ENCODE measurements at regions not wholly inside any gene's neighbourhood (a gene's known extent, or its start where the extent isn't known, plus 50 kb on each side); places are given as distances from the start of the nearest gene placed in this dataset.

DNA sequence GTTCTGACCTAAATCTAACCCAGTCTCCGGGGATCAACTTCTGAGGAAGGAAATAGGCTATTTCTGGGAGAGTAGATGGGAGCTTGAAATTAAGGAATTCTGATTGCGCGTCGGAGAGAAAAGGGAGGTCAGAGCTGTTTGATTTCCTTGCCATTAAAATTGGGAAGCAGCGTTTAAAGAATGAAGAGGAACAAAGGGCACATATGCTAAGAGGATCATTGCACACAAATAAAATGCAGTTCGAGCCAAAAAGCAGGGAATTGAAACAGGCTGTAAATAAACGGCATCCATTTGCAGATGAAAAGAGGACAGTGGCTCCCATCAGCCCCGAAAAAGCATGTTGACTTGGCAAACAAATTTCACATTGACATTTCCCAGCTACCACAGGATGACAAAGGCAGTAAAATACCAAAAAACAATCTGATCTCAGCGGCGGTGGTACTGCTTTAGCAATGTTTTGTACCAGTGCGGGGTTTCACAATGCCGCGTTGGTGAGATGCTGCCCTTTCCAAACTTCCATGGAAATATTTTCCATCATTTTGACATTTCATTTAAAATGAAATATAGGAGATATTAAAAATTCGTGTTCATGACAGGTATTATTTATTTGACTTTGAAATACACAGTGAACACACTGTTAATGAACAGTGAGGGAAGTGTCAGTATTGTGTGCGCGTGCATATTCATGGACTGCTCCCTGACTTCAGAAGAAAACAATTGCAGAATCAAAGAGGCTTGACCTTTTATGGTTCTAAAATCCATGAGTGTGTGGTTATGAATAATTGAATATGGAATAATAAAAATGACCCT lies 108.8 kb downstream of the SQOR start:
- DNase-seq = no peak

DNA sequence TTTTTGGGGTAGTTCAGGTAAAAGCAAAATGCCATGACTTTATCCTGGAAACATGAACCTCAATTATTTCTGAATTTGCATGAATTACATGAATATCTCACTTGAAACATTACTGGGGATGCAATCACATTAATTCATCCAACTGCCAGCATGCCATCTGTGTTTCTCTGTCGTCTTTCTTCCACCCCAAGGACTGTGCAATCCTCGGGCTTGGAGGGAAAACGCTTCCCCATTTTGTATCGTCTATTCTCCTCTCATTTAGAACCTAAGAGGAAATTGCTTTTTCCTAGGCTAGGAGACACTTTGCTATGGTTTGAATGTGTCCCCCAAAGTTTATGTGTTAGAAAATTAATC lies 109.4 kb downstream of the SQOR start:
- no peak for DNase-seq

DNA sequence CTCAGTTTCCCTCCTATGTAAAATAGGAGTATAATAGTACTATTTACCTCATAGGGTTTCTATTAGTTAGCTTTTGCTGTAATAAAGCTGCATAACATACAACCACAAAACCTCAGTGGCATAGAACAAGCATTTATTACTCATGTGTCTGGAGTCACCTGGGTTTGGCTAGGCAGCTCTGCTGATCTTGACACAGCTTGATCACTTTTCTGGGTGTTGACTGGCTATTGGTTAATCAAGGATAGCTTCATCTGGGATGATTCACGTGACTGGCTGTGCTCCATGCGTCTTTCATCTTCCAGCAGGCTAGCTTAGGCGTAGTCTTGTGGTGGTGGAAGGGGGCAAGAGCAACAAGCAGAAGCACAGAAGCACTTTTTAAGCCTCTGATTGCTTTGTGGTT lies 112.6 kb downstream of the SQOR start:
- no peak for DNase-seq

DNA sequence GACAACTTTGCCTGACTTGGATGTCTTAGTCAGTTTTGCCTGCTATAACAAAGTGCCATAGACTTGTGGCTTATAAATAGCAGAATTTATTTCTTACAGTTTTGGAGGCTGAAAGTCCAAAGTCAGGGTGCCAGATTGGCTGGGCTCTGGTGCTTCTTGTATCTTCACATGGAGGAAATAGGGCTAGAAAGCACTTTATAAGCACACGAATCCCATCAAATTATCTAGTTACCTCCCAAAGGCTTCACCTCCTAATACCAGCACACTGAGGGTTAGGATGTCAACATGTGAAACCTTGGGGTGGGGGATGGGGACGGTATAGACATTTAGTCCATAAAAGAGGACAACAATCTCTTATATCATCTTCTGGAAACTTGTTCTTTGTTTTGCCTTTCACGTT lies 116.8 kb downstream of the SQOR start:
- no peak for DNase-seq

DNA sequence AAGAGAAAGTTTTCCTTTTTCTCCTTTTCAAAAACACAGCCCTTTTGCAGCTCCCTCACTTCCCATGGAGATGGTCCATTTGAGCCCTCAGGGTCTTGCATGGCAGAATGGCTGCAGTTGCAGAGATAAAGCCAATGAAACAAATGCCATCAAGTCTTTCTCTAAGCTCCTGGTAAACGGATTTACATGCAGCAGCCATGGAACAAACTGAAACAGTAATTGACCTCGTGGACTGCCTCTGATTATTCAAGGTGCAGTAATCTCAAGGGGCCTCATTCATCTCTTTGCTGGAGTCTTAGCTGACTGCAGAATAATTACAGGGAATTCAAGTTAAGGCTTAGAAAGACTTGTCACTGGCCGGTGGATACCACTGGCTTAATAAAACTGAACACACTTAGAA lies 125.1 kb downstream of the SQOR start:
- DNase-seq = no peak

DNA sequence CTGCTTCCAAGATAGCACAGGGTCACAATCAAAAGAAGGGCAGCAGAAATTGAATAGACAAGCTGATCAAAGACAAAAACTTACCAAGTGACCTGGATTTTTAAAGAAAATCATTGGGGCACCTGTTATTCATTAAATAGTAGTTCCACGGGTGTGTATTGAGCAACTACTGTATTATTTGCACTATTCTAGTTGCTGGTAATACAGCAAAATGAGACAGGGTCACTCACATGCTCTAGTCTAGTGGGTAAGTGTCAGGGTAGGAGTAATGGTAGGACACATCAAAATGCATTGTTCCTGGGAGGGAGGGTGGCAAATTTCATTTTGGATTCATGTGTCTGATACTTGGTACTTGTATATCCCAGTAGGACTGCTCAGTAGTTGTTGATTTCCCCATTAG lies 127.9 kb downstream of the SQOR start:
- no peak for DNase-seq

DNA sequence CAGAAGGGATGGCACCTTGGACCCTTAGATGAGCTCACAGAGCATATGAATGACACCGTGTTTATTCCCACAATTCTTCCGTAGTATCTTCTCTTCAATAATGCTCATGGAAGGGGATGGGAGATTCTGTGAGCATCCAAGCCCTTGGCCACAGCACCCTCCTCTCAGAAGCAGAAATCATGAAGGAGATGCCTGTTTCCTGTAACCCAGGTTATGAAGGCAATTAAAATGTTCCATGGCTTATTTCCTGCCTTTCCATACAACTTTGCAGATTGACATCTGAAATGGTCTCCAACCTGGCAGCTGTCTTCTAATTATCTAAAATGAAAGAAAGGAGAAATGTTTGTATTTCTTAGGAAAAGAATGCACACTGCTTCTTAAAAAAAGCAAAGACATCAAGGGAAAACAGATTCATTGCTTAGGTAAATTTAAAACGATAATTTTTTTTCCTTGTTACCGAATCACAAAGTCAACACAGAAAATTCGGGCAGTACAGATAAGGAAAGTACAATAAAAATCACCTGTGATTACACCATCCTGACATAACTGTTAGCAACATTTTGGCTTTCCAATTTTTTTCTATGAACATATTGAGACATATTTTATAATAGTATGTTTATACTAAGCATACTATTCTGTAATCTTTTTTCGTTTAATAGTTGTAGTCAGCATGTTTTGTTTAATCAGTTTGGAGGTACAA lies 128.5 kb downstream of the SQOR start:
- DNase-seq = no peak

DNA sequence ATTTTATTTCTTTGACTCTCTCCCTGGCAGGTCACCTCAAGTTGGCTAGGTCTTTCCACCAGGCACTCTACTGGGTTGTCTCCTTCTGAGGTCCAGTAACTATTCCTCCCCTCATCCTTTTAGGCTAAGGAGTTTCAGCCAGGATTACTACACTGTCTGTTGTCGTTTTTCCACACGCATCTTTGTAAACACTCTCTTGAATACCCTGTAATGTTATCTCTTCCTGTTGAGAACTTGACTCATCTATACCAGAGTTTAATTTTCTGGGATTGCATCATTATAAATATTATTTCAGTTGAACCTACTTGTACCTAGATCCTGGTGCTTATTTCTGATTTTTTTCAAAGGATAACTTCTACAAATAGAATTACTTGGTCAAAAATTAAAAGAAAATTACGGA lies 138.3 kb downstream of the SQOR start:
- no peak for DNase-seq

DNA sequence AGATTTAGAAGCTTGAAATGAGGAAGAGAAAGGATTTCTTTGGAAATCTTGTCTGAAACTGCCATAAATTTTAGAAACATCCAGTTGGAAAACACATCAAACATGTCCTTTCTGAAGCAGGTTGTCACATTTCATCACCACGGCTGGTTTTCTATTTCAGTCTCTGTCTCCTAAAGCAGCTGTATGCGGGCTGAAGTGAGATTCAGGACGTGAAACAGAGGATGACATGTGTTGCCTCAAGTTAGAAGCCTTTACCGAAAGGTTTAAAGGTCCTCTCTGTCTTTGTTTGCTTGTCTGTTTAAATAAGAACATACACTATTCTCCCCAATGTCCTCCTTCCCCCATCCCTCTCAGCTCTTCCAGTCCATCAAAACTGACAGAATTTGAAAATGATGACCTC lies 141.9 kb downstream of the SQOR start:
- no peak for DNase-seq

DNA sequence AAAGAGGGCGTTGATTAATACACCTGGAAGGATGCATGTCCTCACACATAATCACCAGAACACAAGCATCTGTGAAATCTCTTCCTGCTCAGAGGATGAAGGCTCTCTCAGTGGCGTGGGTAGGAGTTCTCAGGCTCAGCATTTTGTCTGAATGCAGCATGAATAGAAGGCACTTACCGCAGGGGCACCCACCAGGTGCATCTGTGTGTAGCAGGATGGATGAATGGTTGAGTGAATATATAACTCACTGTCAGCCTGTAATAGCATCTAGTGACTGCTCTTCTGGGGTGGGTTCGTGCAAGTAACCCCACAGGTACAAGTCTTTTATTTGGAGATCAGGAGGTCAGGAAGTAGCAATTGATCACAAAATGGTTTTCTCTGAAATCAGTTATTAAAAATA lies 143.0 kb downstream of the SQOR start:
- DNase-seq = no peak

DNA sequence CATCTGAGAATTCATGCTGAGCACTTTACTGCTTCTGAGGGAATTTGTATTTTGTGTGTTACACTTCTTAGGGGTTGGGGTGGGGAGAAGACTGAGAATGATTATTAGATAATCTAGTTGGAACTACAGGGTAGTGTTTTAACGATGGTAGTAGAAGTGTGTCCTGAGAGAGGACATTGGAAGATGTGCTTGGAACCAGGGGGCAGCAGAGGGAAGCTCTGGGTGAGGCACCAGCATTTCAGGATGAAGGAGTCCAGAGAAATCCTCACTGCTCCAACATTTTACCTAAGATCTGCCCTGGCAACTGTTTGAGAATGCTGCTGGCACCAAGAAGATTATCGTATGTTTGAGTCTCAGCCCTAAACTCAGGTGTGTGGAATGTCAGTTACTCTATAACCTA lies 145.5 kb downstream of the SQOR start:
- no peak for DNase-seq

DNA sequence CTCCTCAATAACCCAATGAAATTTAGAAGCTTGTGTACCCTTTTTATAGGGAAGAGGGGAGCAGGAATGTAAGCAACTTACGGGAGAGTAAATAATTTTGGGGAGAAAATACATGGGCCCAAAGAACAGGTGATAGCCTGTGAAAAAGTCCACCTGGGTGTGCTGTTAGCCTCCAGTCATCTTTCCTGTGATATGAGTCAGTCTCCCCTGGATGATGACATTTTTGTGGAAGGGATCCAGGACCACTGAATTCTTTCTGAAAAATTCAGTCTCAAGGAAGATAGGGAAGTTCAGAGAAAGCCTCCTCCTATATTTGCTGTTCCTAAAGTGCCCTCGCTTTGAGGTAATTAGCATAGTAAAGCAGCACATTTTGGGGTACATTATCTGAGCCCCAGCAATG lies 149.8 kb downstream of the SQOR start:
- no peak for DNase-seq

DNA sequence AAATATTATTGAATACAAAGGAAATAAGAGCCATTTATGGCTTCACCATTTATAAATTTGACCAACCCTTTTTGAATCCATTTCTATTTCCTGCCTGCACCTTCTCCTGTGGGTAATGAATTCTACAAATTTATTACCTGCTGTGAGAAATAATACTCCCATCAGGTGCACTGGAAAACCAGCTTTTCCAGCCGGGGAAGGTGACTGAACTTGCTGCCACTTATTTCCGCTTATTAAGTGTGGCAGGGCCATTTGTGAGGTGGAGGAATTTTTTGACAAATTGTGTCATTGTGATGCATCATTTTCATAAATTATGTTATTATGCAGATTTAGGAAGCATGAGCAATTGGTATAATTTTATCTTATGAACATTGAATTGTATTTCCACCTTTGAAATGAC lies 151.1 kb downstream of the SQOR start:
- DNase-seq = no peak

DNA sequence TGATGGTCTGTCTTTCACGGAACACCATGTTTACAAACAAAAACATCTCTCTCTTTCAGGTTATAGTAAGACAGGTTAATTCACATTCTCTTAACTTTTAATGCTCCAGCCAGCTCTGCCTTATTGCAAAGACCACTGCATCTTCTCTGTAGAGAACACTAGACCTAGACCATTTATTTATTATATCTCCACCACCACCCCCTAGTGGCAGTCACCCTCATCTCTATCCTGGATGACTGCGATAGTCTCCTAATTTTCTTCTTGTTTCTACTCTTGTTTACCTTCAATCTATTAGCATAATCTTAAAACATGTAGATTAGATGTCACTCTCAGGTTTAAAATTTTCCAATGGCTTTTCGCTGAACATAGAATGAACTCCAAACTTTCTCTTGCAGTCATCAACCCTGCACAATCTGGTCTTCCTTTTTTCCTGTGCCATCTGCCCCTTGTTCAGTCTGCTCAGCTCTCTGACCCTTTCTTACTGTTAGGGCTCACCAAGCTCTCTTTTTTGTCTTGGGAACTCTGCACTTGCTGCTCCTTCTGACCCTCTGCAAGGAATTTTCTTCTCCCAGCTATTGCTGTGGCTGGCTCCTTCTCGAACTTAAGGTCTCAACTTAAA lies 155.6 kb downstream of the SQOR start:
- DNase-seq = peak; percentile 16

DNA sequence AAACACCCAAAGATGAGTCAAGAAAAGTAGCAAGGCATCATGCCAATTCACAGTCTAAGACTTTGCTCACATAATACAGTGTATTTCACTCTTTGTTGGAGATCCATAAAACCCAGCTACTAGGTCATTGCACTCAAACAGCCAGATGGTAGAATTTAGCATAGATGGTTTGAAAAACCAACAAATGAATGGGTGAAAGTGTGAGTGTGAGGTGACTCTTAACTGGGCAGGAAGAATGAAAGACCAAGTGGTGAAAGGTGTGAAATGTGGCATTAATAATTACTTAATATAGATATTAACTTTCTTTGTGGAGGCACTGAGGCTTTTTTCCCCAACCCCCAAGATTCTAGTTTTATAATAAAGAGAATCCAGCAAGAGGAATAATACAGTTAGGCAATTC lies 159.5 kb downstream of the SQOR start:
- DNase-seq = no peak

DNA sequence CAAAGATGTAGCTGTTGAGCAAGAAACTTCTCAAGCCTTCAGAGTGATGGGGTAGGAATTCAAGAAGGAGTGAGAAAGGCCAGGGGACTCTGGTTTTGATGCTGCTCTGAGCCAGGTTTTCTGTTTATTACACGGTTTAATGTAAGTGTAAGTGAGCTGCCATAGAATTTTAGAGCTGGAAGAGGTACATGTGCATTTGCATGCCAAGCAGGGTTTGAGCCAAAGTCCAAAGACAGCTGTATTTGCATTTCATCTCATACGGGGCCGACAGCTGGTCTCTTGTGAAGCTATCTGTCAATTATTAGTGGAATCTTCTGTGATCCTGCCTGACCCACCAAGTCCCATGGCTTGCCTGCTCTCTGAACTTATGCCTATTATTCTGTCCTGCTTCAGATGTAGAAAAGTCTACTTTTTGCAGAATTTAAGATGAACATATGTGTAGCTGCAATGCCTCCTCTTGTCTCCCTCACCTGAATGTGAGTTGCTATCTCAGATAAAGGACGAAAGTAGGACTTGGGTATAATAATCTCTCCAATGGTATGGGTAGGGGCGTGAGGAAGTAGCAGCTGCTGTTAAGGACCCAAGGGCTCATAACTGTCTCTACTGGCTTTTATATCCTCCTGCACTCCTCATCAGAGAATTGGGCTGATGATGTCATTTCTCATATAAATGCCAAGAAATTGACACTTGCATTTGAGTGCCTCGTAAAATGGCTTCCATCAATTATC lies 160.0 kb downstream of the SQOR start:
- no peak for DNase-seq

DNA sequence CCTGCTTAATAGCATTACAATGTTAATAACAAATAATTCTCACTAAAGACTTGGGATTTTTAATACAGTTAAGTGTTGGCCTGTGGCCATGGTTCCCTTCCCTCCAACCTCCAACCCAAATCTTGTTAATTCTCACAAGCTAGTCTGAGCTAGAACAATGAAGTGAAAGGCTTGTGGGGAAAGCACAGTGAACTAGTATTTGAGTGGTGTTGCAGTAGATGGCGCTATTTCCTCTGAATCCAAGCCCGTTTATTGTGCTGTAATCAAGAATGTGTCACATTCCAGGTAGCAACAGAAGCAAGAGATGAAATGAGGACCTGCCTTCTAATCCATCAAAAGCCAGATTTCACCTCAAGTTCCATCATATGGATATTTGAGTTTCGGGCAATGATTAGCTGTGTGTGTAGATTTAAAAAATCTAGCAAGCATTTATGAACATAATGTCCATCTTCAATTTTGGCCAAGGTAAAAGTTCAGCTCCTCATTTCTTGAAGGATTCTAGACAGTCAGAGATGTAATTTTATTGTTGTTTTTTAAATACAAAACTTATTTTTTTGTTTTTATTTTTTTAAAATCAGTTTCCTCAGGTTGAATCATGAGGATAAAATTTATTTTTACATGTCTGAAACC lies 160.7 kb downstream of the SQOR start:
- peak; percentile 84 for DNase-seq

DNA sequence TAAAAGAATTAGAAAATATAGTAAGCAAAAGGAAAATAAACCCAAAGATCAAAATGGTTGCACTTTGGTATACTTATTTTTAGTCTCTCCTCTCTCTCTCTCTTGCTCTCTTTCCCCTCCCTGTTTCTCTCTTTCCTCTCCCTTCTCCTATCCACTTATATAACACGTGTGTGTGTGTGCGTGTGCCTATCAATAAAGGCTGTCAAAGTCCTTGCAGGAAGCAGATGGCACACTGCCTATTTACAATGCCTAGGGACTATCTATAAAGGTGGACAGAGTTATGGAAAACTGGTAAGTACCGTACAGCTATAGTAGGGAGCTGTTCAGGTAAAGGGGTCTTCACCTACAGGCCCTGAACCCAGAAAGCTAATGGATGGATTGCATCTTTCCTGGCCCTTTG lies 161.6 kb downstream of the SQOR start:
- peak; percentile 26 for DNase-seq

DNA sequence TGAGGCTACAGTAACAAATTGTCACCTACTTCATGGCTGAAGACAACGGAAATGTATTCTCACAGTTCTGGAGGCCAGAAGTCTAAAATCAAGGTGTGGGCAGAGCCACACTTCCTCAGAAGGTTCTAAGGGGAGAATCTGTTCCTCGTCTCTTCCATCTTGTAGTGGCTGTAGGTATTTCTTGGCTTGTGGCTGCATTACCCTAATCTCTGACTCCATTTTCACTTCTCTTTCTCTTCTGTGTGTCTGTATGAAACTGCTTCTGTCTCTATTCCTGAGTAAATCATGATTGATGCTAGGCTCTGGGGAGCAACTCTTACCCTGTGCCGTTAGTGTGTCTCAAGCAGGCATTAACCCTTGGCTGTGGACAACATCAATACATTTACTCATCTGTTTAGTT lies 164.7 kb downstream of the SQOR start:
- no peak for DNase-seq

DNA sequence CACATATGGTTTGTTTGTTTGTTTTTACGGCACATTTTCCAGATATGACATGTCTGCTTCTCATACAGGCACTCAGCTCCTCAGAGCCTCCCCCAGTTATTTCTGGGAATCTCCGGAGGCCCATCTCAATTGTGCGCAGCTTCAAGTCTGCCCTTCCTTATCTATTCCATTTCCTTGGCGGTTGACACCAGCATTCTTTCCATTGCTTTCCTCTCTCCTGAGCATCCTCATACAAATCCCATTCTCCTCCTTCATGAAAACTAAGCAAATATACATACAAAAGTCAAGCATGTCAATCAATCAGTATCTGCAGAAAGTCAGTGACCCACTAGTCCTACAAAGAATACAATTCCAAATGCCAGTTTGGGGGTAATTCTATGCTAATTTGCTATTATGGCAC lies 166.7 kb downstream of the SQOR start:
- no peak for DNase-seq

DNA sequence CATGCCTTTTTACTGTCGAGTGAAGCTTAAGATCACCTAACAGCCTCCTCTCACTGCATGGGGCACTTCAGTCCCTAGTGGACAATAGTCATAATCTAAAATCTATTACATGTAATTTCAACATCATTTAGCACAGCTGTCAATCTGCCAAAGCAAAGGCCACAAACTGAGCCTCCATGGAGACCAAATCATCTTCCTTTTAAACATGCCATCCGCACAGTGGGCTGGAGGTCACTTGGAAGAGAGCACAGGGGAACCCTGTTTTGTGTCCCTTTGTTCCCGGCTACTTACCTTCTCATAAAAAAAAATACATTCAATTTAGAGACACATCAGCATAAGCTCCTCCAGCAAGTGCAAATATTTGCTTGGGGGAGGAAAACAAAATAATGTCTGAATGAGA lies 167.3 kb downstream of the SQOR start:
- DNase-seq = no peak

DNA sequence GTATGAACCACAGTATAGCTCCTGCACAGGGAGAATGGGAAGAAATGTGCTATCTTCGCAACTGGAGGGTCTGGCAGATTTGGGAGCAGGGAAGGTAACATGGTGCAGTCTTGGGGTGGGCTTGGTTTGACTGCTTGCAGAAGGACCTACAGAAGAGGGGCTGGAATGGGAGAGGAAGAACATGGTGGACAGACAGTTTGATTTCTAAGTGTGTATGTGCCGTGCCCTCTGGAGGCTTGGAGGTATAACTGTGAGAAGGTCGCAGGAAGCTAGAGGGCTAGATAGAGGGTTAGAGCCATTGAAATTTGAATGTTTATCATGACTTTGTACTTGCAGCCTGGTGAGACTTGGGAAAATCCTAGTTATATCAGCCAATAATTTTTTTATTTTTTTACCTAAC lies 169.2 kb downstream of the SQOR start:
- no peak for DNase-seq

DNA sequence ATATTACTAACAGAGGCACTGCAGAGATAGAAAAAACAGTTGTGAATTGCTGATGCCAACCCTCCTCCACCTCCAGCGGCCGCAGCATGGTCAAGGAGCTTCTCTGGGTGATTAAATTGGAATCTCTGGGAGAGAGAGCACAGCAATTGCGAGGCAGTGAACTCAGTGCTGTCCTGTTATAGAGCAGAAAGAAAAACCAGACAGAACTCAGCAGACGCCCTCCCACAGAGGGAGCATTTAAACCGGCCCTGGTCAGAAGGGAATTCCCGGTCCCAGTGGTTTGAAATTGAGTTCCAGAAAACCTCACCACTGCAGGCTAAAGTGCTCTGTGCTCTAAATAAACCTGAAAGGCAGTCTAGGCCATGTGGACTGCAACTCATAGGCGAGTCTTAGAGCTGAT lies 175.4 kb downstream of the SQOR start:
- no peak for DNase-seq
